B cell (primary cell): ENCODE measurements at regions not wholly inside any gene's neighbourhood (a gene's known extent, or its start where the extent isn't known, plus 50 kb on each side); places are given as distances from the start of the nearest gene placed in this dataset.
"Not testable (repeated sequence)": the region's sequence is repeated elsewhere in the genome, so short reads cannot be mapped to it uniquely, and the experiment has no call there.

ENCODE experiments used
- ATAC-seq: fragments of 200-7000 bp; cut with Tn5 transposase; one replicate; pipeline ENCODE4 v1.10.0; 2021; ENCODE audit warnings: low read depth, mild to moderate bottlenecking, moderate number of reproducible peaks, moderate library complexity
- CTCF ChIA-PET: fragments of 350-600 bp; sonication (Branson Sonifier 250); formaldehyde crosslinking; loops from one replicate; lab custom pipeline; 2021; ENCODE audit warnings: antibody characterized with exemption, inconsistent platforms; lab: Charles Lee
- POLR2A ChIA-PET: fragments of 350-600 bp; sonication (Branson Sonifier 250); formaldehyde crosslinking; loops from one replicate; lab custom pipeline; 2021; ENCODE audit warnings: antibody characterized with exemption; lab: Charles Lee
- DNase-seq: peaks from one replicate; pipeline ENCODE4 v3.0.0; 2013
- H2AFZ ChIP-seq: 2 replicates; pipeline ENCODE4 v1.6.1; 2012; ENCODE audit warnings: mild to moderate bottlenecking, low read depth, low read length; ENCODE audit not compliant: insufficient read depth, poor library complexity, severe bottlenecking
- H3K27ac ChIP-seq, 2 donors: 1 replicate in 1 of 2; 2 replicates in 1 of 2; pipeline ENCODE4 v1.5.1; 2012 to 2013; ENCODE audit warnings: low read length in 2 of 2, mild to moderate bottlenecking in 2 of 2, moderate library complexity in 1 of 2
- H3K27me3 ChIP-seq, 4 experiments: fragments of 200-600 bp in 1 of 4; sonication (generic) in 1 of 4; replicated peaks in 1 of 4; 1 replicate in 2 of 4; 2 replicates in 2 of 4; pipeline versions ENCODE4 v1.6.1 to v1.7.0; 2013 to 2016; ENCODE audit warnings: low read length in 3 of 4, mild to moderate bottlenecking in 2 of 4, mixed read lengths in 1 of 4, moderate library complexity in 1 of 4; ENCODE audit not compliant: insufficient read depth in 4 of 4, control insufficient read depth in 3 of 4; ENCODE audit errors: control extremely low read depth in 1 of 4
- H3K36me3 ChIP-seq, 2 experiments: replicated peaks in 1 of 2; 1 replicate in 1 of 2; 2 replicates in 1 of 2; pipeline versions ENCODE4 v1.6.1 to v1.7.1; 2013; ENCODE audit warnings: low read length in 1 of 2; ENCODE audit not compliant: insufficient read depth in 2 of 2, control insufficient read depth in 1 of 2; ENCODE audit errors: control extremely low read depth in 1 of 2, extremely low read depth in 1 of 2
- H3K4me1 ChIP-seq, 2 donors: fragments of 200-600 bp in 1 of 2; sonication (generic) in 1 of 2; 1 replicate in 1 of 2; 2 replicates in 1 of 2; pipeline versions ENCODE4 v1.5.1 to v1.6.1; 2013 to 2017; ENCODE audit warnings: low read length in 2 of 2; ENCODE audit not compliant: control insufficient read depth in 2 of 2, insufficient read depth in 2 of 2
- H3K4me2 ChIP-seq: replicated peaks from 2 replicates; pipeline ENCODE3; 2012; ENCODE audit warnings: mild to moderate bottlenecking, low read depth, low read length; ENCODE audit not compliant: poor library complexity, severe bottlenecking
- H3K4me3 ChIP-seq, 5 experiments: fragments of 200-600 bp in 1 of 5; sonication (generic) in 1 of 5; 1 replicate in 3 of 5; 2 replicates in 2 of 5; pipeline versions ENCODE4 v1.5.1 to v1.7.0; 2011 to 2016; ENCODE audit warnings: low read length in 4 of 5, mild to moderate bottlenecking in 4 of 5, low read depth in 2 of 5, control low read depth in 1 of 5, moderate library complexity in 1 of 5; ENCODE audit not compliant: insufficient read depth in 1 of 5; ENCODE audit errors: control extremely low read depth in 1 of 5, extremely low read depth in 1 of 5
- H3K79me2 ChIP-seq: fragments of 200-600 bp; sonication (generic); one replicate; pipeline ENCODE4 v1.6.0; 2016; ENCODE audit warnings: low read length; ENCODE audit not compliant: control insufficient read depth, insufficient read depth
- H3K9ac ChIP-seq: fragments of 200-600 bp; sonication (generic); 2 replicates; pipeline ENCODE4 v1.6.1; 2017; ENCODE audit warnings: mild to moderate bottlenecking, low read length, moderate library complexity
- H3K9me3 ChIP-seq, 3 donors: one replicate each; pipeline versions ENCODE4 v1.6.1 to v1.7.1; 2013; ENCODE audit warnings: low read length in 2 of 3; ENCODE audit not compliant: control insufficient read depth in 2 of 3, insufficient read depth in 1 of 3; ENCODE audit errors: control extremely low read depth in 1 of 3
- H4K20me1 ChIP-seq: 2 replicates; pipeline ENCODE4 v1.6.0; 2012; ENCODE audit warnings: mild to moderate bottlenecking, low read length; ENCODE audit not compliant: insufficient read depth, control insufficient read depth, poor library complexity, severe bottlenecking
- H3K27ac Mint-ChIP-seq: one replicate; pipeline ENCODE4 v1.8.0; 2021; ENCODE audit warnings: mixed read lengths
- H3K27me3 Mint-ChIP-seq: one replicate; pipeline ENCODE4 v1.8.0; 2021; ENCODE audit warnings: mixed read lengths
- H3K4me1 Mint-ChIP-seq: one replicate; pipeline ENCODE4 v1.8.0; 2021; ENCODE audit warnings: mixed read lengths
- H3K4me3 Mint-ChIP-seq: one replicate; pipeline ENCODE4 v1.8.0; 2021; ENCODE audit warnings: mixed read lengths
- H3K9me3 Mint-ChIP-seq: one replicate; pipeline ENCODE4 v1.8.0; 2022; ENCODE audit warnings: mixed read lengths; ENCODE audit not compliant: insufficient read depth
- EZH2 ChIP-seq: IDR thresholded peaks from 2 replicates; pipeline ENCODE4 v1.6.1; 2012; ENCODE audit warnings: borderline replicate concordance, low read depth, mild to moderate bottlenecking, moderate library complexity, low read length; ENCODE audit not compliant: insufficient read depth, poor library complexity, severe bottlenecking
- WGBS: methylation state at CpG from one replicate; pipeline ENCODE4 v1.1.5; 2013; ENCODE audit warnings: missing lambda C conversion rate; ENCODE audit not compliant: insufficient coverage; 5-methylcytosine and 5-hydroxymethylcytosine counted together
- intact Hi-C: fragments of 100-400 bp; cut with micrococcal nuclease; formaldehyde crosslinking; loops from one replicate; pipeline ENCODE4 v1.10.0; 2022
- TF ChIP-seq, protein P1 (sequence below): fragments of 200-600 bp; IDR thresholded peaks from one replicate; pipeline ENCODE4 v1.8.0; 2022; ENCODE audit warnings: antibody characterized with exemption, mild to moderate bottlenecking

DNA sequence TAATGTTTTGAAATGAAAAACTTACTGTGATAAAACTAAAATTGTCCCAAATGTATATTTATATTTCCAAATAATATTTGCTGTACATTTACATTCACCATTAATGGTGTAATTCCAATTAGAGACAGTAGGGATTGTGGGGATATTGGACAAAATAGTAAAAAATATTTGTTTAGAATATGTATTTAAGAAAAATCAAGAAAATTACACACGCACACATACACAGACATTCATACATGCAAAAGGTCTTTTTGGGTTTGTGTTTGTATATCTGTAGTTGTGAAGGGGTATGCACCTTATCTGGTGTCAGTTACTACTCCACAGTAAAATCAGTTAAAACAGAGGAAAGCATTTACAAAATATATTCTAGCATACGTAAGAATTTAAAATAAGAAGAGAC is 435.9 kb upstream of the ZNF804A start:
- ATAC-seq (no peak), DNase-seq (no peak)
- Mint-ChIP-seq H3K27ac (no peak overlapping the region), H3K4me1 (no peaks in the 10 kb centered on the region), H3K27me3 (no peaks in the 10 kb centered on the region), H3K4me3 (no peak overlapping the region), H3K9me3 (peaks cover 2% of the 10 kb centered on the region)
- Histone ChIP-seq H3K79me2 (no peaks in the 10 kb centered on the region), H2AFZ (no peak overlapping the region), H3K27me3 (no peaks in the 10 kb centered on the region), H3K4me3 (no peak overlapping the region), H3K27ac (no peak overlapping the region), H3K4me2 (no peak overlapping the region), H3K4me1 (no peaks in the 10 kb centered on the region), H3K9ac (no peak overlapping the region), H3K36me3 (no peaks in the 10 kb centered on the region), H4K20me1 (no peaks in the 10 kb centered on the region), H3K9me3 (no peaks in the 10 kb centered on the region)
- intact Hi-C loops = no loop called here
- ChIA-PET CTCF (no interaction called here), POLR2A (no interaction called here)
- TF ChIP-seq, protein P1, sequence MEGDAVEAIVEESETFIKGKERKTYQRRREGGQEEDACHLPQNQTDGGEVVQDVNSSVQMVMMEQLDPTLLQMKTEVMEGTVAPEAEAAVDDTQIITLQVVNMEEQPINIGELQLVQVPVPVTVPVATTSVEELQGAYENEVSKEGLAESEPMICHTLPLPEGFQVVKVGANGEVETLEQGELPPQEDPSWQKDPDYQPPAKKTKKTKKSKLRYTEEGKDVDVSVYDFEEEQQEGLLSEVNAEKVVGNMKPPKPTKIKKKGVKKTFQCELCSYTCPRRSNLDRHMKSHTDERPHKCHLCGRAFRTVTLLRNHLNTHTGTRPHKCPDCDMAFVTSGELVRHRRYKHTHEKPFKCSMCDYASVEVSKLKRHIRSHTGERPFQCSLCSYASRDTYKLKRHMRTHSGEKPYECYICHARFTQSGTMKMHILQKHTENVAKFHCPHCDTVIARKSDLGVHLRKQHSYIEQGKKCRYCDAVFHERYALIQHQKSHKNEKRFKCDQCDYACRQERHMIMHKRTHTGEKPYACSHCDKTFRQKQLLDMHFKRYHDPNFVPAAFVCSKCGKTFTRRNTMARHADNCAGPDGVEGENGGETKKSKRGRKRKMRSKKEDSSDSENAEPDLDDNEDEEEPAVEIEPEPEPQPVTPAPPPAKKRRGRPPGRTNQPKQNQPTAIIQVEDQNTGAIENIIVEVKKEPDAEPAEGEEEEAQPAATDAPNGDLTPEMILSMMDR = no peak
- no peak for TF ChIP-seq EZH2
- no CpG with 5 or more reads among the region's 2 CpGs for WGBS

DNA sequence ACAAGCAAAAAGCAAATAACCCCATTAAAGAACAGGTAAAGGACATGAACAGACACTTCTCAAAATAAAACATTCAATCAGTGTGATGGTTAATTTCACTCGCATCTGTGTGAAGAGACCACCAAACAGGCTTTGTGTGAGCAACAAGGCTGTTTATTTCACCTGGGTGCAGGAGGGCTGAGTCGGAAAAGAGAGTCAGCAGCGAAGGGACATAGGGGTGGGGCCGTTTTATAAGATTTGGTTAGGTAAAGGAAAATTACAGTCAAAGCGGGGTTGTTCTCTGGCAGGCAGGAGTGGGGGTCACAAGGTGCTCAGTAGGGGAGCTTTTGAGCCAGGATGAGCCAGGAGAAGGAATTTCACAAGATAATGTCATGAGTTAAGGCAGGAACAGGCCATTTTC is 429.5 kb upstream of the ZNF804A start:
- H3K27me3 Mint-ChIP-seq, ATAC-seq, H3K9me3 Mint-ChIP-seq, H3K4me2 ChIP-seq, H2AFZ ChIP-seq, H3K4me1 ChIP-seq, H3K9ac ChIP-seq, H3K4me3 ChIP-seq, DNase-seq, H3K36me3 ChIP-seq, POLR2A ChIA-PET, H3K4me3 Mint-ChIP-seq, H3K27ac ChIP-seq, H3K79me2 ChIP-seq, H3K4me1 Mint-ChIP-seq, H4K20me1 ChIP-seq, CTCF ChIA-PET, H3K27ac Mint-ChIP-seq, H3K27me3 ChIP-seq, H3K9me3 ChIP-seq, intact Hi-C loops: not testable (repeated sequence)
- 86% methylated on average over 5 of the region's 5 CpGs for whole genome bisulfite sequencing
